Activated naive CD8-positive, alpha-beta T cell (primary cell): ENCODE measurements at regions not wholly inside any gene's neighbourhood (a gene's known extent, or its start where the extent isn't known, plus 50 kb on each side); places are given as distances from the start of the nearest gene placed in this dataset.
"Not testable (repeated sequence)": the region's sequence is repeated elsewhere in the genome, so short reads cannot be mapped to it uniquely, and the experiment has no call there.

Experiments used
- H3K27ac Mint-ChIP-seq: one replicate; pipeline ENCODE4 v1.8.0; 2021; ENCODE audit warnings: mixed read lengths
- H3K27me3 Mint-ChIP-seq: one replicate; pipeline ENCODE4 v1.8.0; 2021; ENCODE audit warnings: mixed read lengths
- H3K36me3 Mint-ChIP-seq: one replicate; pipeline ENCODE4 v1.8.0; 2021; ENCODE audit warnings: mixed read lengths
- H3K4me1 Mint-ChIP-seq: one replicate; pipeline ENCODE4 v1.8.0; 2021; ENCODE audit warnings: low read depth, mixed read lengths
- H3K4me3 Mint-ChIP-seq: one replicate; pipeline ENCODE4 v1.8.0; 2021; ENCODE audit warnings: mild to moderate bottlenecking, mixed read lengths
- H3K9me3 Mint-ChIP-seq: one replicate; pipeline ENCODE4 v1.8.0; 2021; ENCODE audit warnings: low read depth, mixed read lengths

- no peaks in the 10 kb centered on the region for H3K36me3 Mint-ChIP-seq
- H3K4me3 Mint-ChIP-seq, result no peak overlapping the region
- peaks cover 5% of the 10 kb centered on the region for H3K9me3 Mint-ChIP-seq
- H3K27me3 Mint-ChIP-seq, result no peaks in the 10 kb centered on the region
- H3K4me1 Mint-ChIP-seq, result no peaks in the 10 kb centered on the region
- H3K27ac Mint-ChIP-seq, result no peak overlapping the region
Measured at GRCh38 chr3:168958466-168958865, 705.0 kb downstream of the MECOM start.

- H3K9me3 Mint-ChIP-seq, result peaks cover under 1% of the 10 kb centered on the region
- no peak overlapping the region for H3K4me3 Mint-ChIP-seq
- no peaks in the 10 kb centered on the region for H3K4me1 Mint-ChIP-seq
- H3K27me3 Mint-ChIP-seq, result no peaks in the 10 kb centered on the region
- H3K36me3 Mint-ChIP-seq, result no peaks in the 10 kb centered on the region
- no peak overlapping the region for H3K27ac Mint-ChIP-seq
Measured at GRCh38 chr3:168956076-168956475, 707.4 kb downstream of the MECOM start.

DNA sequence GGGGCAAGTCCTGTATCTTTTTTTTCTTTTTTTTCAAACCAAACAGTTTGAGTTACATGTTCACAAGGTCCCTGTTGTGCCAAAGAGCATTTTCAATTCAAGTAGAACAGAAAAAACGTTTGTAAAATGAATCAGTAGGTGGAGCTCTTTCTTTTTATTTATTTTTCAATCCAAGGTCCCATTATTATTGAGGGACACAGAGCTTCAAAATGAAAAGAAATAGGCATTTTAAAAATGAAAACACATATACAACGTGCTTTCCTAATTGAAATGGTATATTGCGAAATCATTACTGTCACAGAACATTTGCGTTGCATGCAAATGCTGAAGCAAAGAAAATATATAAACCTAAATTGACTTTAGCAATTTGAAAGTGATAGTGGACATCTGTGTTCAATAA is 711.0 kb downstream of the MECOM start:
- Mint-ChIP-seq H3K4me1 (no peaks in the 10 kb centered on the region), H3K27ac (no peak overlapping the region), H3K27me3 (no peaks in the 10 kb centered on the region), H3K4me3 (no peak overlapping the region), H3K9me3 (no peaks in the 10 kb centered on the region), H3K36me3 (no peaks in the 10 kb centered on the region)

DNA sequence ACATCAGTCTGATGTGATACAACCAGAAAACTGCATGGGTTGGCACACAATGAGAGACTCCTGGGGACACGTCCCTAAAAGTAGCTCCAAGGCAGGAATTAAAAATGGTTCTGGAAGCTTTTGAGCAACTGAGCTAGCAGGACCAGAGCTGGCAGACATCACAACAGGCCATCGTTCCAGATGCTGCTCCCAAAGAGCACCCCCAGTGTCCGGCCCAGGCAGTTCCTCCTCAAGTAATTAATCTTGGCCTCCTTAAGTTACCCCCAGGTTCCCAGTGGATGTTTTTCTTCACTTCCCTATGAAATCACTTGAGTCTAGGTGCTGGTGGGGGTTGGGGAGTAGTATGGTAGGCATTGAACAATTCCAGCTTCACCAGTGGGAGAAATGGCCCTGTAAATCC is 711.6 kb downstream of the MECOM start:
- Mint-ChIP-seq H3K9me3 (no peaks in the 10 kb centered on the region), H3K4me3 (no peak overlapping the region), H3K36me3 (no peaks in the 10 kb centered on the region), H3K27ac (no peak overlapping the region), H3K4me1 (no peaks in the 10 kb centered on the region), H3K27me3 (no peaks in the 10 kb centered on the region)

DNA sequence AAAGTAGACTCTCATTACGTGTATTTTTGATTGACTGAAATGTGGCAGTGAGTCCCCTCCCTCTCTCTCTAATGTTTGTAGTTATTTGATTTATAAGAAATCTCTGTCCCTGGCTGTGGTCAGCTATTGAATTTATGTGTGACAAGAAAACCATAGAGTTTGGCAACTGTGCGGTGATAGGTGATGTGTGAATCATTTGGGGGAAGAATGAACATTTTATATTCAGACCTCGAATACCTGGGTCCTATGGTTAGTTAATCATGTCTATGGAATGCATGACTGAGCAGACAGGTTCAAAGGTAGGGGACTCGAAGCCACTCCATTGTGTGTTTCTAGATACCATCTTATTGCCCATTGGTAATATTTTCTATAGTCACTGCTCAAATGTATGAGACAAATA is 712.1 kb downstream of the MECOM start:
- Mint-ChIP-seq H3K36me3 (no peaks in the 10 kb centered on the region), H3K4me1 (no peaks in the 10 kb centered on the region), H3K9me3 (no peaks in the 10 kb centered on the region), H3K27ac (no peak overlapping the region), H3K27me3 (no peaks in the 10 kb centered on the region), H3K4me3 (no peak overlapping the region)

DNA sequence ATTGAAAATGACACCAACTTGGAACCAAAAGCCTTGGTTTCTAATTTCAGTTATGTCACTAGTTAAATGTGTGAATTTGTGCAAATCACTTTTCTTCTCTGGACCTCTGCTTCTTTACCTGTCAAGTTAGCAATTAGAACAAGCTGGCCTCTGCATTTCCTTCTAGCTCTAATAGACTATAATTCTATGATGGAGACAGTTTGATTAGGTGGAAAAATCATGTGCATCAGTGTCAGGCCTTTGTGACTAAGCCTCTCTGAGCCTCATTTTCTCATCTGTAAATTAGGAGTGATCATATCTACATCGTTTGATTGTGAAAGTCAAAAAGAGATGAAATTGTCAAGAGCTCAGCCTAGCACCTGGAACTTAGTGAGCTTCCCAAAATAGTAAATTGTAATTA is 712.9 kb downstream of the MECOM start:
- H3K4me1 Mint-ChIP-seq, result no peaks in the 10 kb centered on the region
- H3K9me3 Mint-ChIP-seq, result no peaks in the 10 kb centered on the region
- H3K27me3 Mint-ChIP-seq, result no peaks in the 10 kb centered on the region
- H3K36me3 Mint-ChIP-seq, result no peaks in the 10 kb centered on the region
- no peak overlapping the region for H3K4me3 Mint-ChIP-seq
- H3K27ac Mint-ChIP-seq, result no peak overlapping the region

DNA sequence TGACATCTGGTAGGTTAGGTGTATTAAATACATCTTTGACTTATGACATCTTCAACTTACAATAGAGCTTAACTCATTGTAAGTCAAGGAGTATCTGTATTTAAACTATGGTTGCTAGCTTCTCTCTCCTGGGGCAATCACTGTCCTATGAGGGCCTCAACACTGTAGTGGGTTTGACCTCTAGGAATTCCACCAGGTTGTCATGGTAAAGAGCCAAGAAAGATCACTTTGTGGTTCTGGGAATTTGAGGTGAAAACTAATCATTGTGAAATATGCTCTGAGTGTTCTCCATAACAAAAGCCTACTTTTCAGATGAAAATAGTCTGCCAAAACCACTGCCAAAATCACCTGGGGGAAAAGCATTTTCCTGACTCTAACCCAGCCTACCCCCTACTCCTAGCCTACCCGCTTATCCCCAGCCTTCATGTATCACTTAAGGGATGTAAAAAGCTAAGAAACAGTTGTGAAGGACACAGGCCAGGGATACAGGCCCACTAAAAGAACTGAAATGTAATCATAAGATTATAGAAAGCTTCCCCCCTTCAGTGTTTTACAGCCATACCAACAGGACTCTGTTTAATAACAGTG is 723.8 kb downstream of the MECOM start:
- H3K9me3 Mint-ChIP-seq, result peaks cover 5% of the 10 kb centered on the region
- H3K4me3 Mint-ChIP-seq, result no peak overlapping the region
- H3K36me3 Mint-ChIP-seq, result no peaks in the 10 kb centered on the region
- no peaks in the 10 kb centered on the region for H3K4me1 Mint-ChIP-seq
- no peak overlapping the region for H3K27ac Mint-ChIP-seq
- H3K27me3 Mint-ChIP-seq, result no peaks in the 10 kb centered on the region

DNA sequence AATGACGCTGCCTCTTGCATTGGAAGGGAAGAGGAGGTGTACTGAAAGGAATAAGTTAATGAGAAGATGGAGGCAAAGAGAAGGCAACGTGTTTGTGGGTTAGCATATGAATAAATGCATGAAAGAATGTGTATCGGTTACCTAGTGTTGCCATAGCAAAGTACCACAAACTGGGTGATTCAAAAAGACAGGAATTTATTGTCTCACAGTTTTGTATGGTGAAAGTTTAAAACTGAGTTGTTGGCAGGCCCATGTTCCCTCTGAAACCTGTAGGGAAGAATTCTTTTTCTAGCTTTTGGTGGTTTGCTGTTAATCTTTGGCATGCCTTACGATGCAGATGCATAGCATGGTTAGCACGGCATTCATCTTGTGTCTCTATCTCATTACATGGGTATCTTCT is 729.9 kb downstream of the MECOM start:
- no peak overlapping the region for H3K4me3 Mint-ChIP-seq
- no peaks in the 10 kb centered on the region for H3K27me3 Mint-ChIP-seq
- no peak overlapping the region for H3K27ac Mint-ChIP-seq
- H3K36me3 Mint-ChIP-seq, result no peaks in the 10 kb centered on the region
- H3K9me3 Mint-ChIP-seq, result peaks cover 12% of the 10 kb centered on the region
- H3K4me1 Mint-ChIP-seq, result no peaks in the 10 kb centered on the region

DNA sequence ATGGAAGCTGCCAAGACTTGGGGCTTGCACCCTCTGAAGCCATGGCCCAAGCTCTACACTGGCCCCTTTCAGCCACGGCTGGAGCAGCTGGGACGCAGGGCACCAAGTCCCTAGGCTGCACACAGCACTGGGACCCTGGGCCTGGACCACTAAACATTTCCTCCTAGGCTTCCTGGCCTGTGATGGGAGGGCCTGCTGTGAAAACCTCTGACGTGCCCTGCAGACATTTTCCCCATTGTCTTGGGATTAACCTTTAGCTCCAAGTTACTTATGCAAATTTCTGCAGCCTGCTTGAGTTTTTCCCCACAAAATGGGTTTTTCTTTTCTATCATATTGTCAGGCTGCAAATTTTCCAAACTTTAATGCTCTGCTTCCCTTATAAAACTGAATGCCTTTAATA is 733.5 kb downstream of the MECOM start:
- not testable (repeated sequence) for H3K9me3 Mint-ChIP-seq, H3K36me3 Mint-ChIP-seq, H3K27ac Mint-ChIP-seq, H3K27me3 Mint-ChIP-seq, H3K4me1 Mint-ChIP-seq, H3K4me3 Mint-ChIP-seq

- Mint-ChIP-seq H3K4me3 (no peak overlapping the region), H3K4me1 (no peaks in the 10 kb centered on the region), H3K27me3 (no peaks in the 10 kb centered on the region), H3K9me3 (no peaks in the 10 kb centered on the region), H3K36me3 (no peaks in the 10 kb centered on the region), H3K27ac (no peak overlapping the region)
Measured at GRCh38 chr3:168926426-168926825, 737.1 kb downstream of the MECOM start.

DNA sequence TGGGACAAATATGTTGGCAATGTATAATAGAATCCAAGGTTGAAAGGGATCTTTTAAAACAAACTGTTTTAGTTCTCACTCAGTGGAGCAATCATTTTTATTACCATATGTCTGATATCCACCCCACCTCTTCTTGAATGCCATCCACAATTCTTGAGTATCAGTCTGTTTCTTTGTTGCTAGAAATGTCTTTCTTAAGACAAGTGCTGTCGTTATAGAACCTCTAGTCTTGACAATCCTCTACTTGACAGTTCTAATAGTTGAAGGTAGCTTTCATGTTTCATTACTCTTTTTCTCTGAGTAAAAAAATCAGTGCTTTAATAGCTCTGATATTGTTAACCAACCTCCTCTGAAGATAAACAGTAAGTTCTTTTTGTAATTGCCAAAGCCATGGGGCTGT is 737.9 kb downstream of the MECOM start:
- H3K27ac Mint-ChIP-seq, result no peak overlapping the region
- no peaks in the 10 kb centered on the region for H3K36me3 Mint-ChIP-seq
- H3K27me3 Mint-ChIP-seq, result no peaks in the 10 kb centered on the region
- no peaks in the 10 kb centered on the region for H3K9me3 Mint-ChIP-seq
- H3K4me1 Mint-ChIP-seq, result no peaks in the 10 kb centered on the region
- no peak overlapping the region for H3K4me3 Mint-ChIP-seq

DNA sequence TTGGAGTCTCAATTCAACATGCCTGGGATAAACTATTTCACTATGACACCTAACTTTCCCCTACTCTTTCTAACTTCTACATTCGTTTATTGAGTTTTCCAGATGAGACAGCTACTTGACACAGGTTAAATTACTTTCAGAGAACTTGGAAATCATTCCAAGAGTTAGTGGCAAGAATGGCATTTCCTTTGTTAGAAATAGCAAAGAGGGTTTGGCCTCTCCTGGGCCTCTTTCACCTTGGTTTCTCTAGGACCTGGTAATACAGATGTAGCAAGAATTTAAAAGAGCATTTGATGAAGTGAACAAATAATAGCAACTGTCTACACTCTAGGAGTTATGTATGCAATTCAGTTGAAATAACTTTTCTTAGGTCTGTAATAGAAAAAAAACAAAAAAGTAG is 748.9 kb downstream of the MECOM start:
- no peak overlapping the region for H3K27ac Mint-ChIP-seq
- H3K9me3 Mint-ChIP-seq, result no peaks in the 10 kb centered on the region
- H3K4me3 Mint-ChIP-seq, result no peak overlapping the region
- H3K4me1 Mint-ChIP-seq, result no peaks in the 10 kb centered on the region
- H3K36me3 Mint-ChIP-seq, result no peaks in the 10 kb centered on the region
- no peaks in the 10 kb centered on the region for H3K27me3 Mint-ChIP-seq

GRCh38 chr3:168909260-168909659 is 754.3 kb downstream of the MECOM start:
- no peaks in the 10 kb centered on the region for H3K27me3 Mint-ChIP-seq
- no peak overlapping the region for H3K27ac Mint-ChIP-seq
- no peaks in the 10 kb centered on the region for H3K9me3 Mint-ChIP-seq
- no peaks in the 10 kb centered on the region for H3K36me3 Mint-ChIP-seq
- no peak overlapping the region for H3K4me3 Mint-ChIP-seq
- H3K4me1 Mint-ChIP-seq, result no peaks in the 10 kb centered on the region

DNA sequence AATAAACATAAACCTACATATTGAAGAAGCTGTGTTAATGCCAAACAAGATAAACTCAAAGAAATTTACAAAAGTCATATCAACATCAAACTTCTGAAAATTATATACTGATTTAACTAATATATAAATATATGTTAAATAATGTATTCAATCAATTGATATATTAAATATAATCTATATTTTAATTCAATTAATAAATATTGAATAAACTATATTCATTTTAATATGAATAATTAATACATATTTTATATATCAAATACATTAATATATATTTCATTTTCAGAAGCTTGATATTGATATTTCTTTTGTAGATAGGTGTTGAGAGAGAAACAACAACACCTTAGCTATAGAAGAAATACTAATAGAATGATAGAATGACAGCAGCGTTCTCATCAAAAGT is 768.1 kb downstream of the MECOM start:
- Mint-ChIP-seq H3K36me3 (no peaks in the 10 kb centered on the region), H3K4me3 (no peak overlapping the region), H3K4me1 (no peaks in the 10 kb centered on the region), H3K27me3 (no peaks in the 10 kb centered on the region), H3K9me3 (peaks cover 3% of the 10 kb centered on the region), H3K27ac (no peak overlapping the region)

DNA sequence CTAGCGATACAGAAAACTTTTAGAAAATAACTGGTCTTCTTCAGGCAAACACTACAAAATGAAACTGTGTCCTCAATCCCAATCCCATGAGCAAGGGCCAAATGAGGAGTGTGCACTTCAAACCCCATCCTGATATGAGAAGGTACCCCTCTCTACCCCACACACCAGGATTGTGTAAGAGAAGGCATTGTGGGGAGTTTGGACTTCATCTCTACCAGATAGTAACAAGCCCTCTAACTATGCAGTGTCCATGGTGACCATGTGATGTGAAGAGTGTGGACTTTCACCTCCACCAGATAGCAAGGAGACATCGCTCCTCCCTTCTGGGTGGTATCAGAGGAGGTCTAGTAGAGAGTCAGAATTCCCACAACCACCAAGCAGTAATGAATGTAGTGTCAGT is 769.3 kb downstream of the MECOM start:
- Mint-ChIP-seq H3K4me3 (no peak overlapping the region), H3K36me3 (no peaks in the 10 kb centered on the region), H3K4me1 (no peaks in the 10 kb centered on the region), H3K9me3 (peaks cover 3% of the 10 kb centered on the region), H3K27me3 (no peaks in the 10 kb centered on the region), H3K27ac (no peak overlapping the region)

DNA sequence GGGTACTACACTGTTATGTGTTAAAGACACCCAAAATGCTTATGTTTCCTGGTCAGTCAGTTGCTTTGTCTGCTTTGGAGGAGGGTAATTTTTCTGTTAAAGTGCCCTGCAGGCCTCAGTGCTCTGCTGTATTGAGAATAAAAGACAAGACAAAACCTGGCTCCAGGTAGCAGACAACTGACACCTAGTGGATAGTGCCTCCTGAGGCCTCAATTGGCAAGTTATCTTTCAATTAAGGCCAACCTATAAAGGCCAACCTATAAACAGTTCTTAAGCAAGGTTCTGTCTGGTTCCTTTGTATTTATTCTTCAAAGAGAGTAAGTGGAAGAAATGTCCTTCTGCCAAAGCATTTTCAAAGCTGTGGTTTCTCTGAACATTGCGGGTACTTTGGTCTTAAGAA is 773.8 kb downstream of the MECOM start:
- Mint-ChIP-seq H3K9me3 (peaks cover 3% of the 10 kb centered on the region), H3K27ac (no peak overlapping the region), H3K4me3 (no peak overlapping the region), H3K36me3 (no peaks in the 10 kb centered on the region), H3K27me3 (no peaks in the 10 kb centered on the region), H3K4me1 (no peaks in the 10 kb centered on the region)
